ENCODE measurements at regions not wholly inside any gene's neighbourhood (a gene's known extent, or its start where the extent isn't known, plus 50 kb on each side); places are given as distances from the start of the nearest gene placed in this dataset.

DNA sequence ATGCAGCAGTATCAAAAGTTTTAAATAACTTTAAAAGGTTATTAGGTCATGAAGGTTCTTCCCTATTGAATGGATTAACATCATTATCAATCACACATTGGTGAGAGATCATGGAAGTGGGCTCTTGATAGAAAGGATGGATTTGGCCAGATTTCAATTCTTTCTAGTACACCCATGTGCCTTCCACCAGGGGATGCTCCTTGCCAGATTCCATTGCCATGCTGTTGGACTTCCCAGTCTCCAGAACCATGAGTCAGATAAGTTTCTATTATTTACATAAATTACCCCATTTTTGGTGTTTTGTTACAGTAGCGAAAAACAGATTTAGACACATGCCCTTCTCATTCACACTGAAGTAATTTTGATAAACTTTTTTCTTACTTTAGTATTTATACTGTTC lies 1010.6 kb upstream of the C9orf72 start:
- H3K36me3 ChIP-seq (ENCODE audit: control insufficient read depth, insufficient read depth, low read length), result no peaks in the 10 kb centered on the region
- no TSS peak for BruUV-seq (replicated peaks)
- Mint-ChIP-seq H3K27ac (ENCODE audit: unreplicated experiment) (no peak overlapping the region), H3K9me3 (ENCODE audit: unreplicated experiment) (no peaks in the 10 kb centered on the region), H3K27me3 (ENCODE audit: insufficient read depth, unreplicated experiment) (no peaks in the 10 kb centered on the region), H3K36me3 (ENCODE audit: insufficient read depth, unreplicated experiment) (no peaks in the 10 kb centered on the region), H3K4me3 (ENCODE audit: unreplicated experiment) (no peak overlapping the region), H3K4me1 (ENCODE audit: low read depth, unreplicated experiment) (no peaks in the 10 kb centered on the region)
- ChIA-PET POLR2A (no interaction called here), CTCF (no interaction called here)
- intact Hi-C loops (cut with micrococcal nuclease; ENCODE audit: unreplicated experiment), result no loop called here
- H3K9me3 ChIP-seq, result no peaks in the 10 kb centered on the region
- H3K4me3 ChIP-seq (ENCODE audit: low read depth, low read length), result no peak overlapping the region
- TF ChIP-seq, protein P1, sequence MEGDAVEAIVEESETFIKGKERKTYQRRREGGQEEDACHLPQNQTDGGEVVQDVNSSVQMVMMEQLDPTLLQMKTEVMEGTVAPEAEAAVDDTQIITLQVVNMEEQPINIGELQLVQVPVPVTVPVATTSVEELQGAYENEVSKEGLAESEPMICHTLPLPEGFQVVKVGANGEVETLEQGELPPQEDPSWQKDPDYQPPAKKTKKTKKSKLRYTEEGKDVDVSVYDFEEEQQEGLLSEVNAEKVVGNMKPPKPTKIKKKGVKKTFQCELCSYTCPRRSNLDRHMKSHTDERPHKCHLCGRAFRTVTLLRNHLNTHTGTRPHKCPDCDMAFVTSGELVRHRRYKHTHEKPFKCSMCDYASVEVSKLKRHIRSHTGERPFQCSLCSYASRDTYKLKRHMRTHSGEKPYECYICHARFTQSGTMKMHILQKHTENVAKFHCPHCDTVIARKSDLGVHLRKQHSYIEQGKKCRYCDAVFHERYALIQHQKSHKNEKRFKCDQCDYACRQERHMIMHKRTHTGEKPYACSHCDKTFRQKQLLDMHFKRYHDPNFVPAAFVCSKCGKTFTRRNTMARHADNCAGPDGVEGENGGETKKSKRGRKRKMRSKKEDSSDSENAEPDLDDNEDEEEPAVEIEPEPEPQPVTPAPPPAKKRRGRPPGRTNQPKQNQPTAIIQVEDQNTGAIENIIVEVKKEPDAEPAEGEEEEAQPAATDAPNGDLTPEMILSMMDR (IDR thresholded peaks at IDR 0.05; ENCODE audit: insufficient read depth in 1 of 2, low read depth in 1 of 2, low read length in 1 of 2, severe bottlenecking in 1 of 2, unreplicated experiment in 1 of 2), result no peak
- H3K4me1 ChIP-seq, result no peaks in the 10 kb centered on the region
- no peaks in the 10 kb centered on the region for H3K27me3 ChIP-seq (replicated peaks; ENCODE audit: control insufficient read depth, insufficient read depth, low read length)
- DNase-seq, result no peak

DNA sequence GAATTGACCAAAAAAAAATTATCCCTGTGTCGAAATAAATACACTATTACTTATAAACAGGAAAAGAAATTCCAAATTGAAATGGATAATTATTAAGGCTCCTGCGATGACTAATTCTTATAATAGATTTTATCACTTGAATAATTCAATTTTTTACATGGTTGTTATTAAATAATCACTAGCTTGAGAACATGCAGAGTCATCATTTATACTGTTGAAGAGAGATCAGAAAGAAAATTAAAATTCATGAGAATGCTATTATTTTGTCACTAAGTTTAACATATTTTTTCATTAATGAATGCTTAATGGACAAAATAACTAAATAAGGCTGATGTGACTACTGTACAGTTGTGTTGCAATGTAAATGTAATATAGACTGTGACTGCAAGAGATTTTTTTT lies 1011.3 kb upstream of the C9orf72 start:
- Histone ChIP-seq H3K9me3 (no peaks in the 10 kb centered on the region), H3K4me1 (no peaks in the 10 kb centered on the region), H3K4me3 (ENCODE audit: low read depth, low read length) (no peak overlapping the region), H3K36me3 (ENCODE audit: control insufficient read depth, insufficient read depth, low read length) (no peaks in the 10 kb centered on the region), H3K27me3 (replicated peaks; ENCODE audit: control insufficient read depth, insufficient read depth, low read length) (no peaks in the 10 kb centered on the region)
- Mint-ChIP-seq H3K36me3 (ENCODE audit: insufficient read depth, unreplicated experiment) (no peaks in the 10 kb centered on the region), H3K9me3 (ENCODE audit: unreplicated experiment) (no peaks in the 10 kb centered on the region), H3K4me3 (ENCODE audit: unreplicated experiment) (no peak overlapping the region), H3K27me3 (ENCODE audit: insufficient read depth, unreplicated experiment) (no peaks in the 10 kb centered on the region), H3K27ac (ENCODE audit: unreplicated experiment) (no peak overlapping the region), H3K4me1 (ENCODE audit: low read depth, unreplicated experiment) (no peaks in the 10 kb centered on the region)
- DNase-seq, result no peak
- no TSS peak for BruUV-seq (replicated peaks)
- TF ChIP-seq, protein P1 (IDR thresholded peaks at IDR 0.05; ENCODE audit: insufficient read depth in 1 of 2, low read depth in 1 of 2, low read length in 1 of 2, severe bottlenecking in 1 of 2, unreplicated experiment in 1 of 2), result no peak
- intact Hi-C loops (cut with micrococcal nuclease; ENCODE audit: unreplicated experiment), result no loop called here
- ChIA-PET CTCF (no interaction called here), POLR2A (no interaction called here)

DNA sequence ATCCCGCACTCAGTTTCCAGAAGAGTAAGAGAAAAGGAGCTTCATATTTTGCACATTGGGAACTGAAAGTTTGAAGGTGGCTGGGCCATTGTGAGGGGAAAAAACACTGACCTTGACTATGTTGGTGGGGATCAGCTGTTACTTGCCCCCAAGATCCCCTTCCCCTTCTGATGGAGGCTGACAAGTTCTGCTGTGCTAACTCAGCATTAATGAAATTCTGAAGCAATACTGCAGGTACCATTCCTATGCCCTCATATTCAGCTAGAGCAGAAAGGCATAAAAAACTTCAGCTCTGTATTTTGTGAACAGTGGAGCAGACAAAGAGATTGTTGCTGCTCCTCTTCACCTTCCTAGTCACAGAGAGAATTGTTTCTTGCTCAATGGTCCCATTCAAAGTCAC lies 1013.8 kb upstream of the C9orf72 start:
- no peak overlapping the region for H3K4me3 Mint-ChIP-seq (ENCODE audit: unreplicated experiment)

More for the DNA sequence above, 1013.8 kb upstream of the C9orf72 start:
- Histone ChIP-seq H3K4me3 (ENCODE audit: low read depth, low read length) (no peak overlapping the region), H3K36me3 (ENCODE audit: control insufficient read depth, insufficient read depth, low read length) (no peaks in the 10 kb centered on the region), H3K27me3 (replicated peaks; ENCODE audit: control insufficient read depth, insufficient read depth, low read length) (no peaks in the 10 kb centered on the region), H3K4me1 (no peaks in the 10 kb centered on the region), H3K9me3 (no peaks in the 10 kb centered on the region)
- intact Hi-C loops (cut with micrococcal nuclease; ENCODE audit: unreplicated experiment), result no loop called here
- no peaks in the 10 kb centered on the region for H3K36me3 Mint-ChIP-seq (ENCODE audit: insufficient read depth, unreplicated experiment)
- H3K27me3 Mint-ChIP-seq (ENCODE audit: insufficient read depth, unreplicated experiment), result no peaks in the 10 kb centered on the region
- H3K4me1 Mint-ChIP-seq (ENCODE audit: low read depth, unreplicated experiment), result no peaks in the 10 kb centered on the region
- ChIA-PET POLR2A (no interaction called here), CTCF (no interaction called here)
- H3K27ac Mint-ChIP-seq (ENCODE audit: unreplicated experiment), result no peak overlapping the region
- no TSS peak for BruUV-seq (replicated peaks)
- TF ChIP-seq, protein P1 (IDR thresholded peaks at IDR 0.05; ENCODE audit: insufficient read depth in 1 of 2, low read depth in 1 of 2, low read length in 1 of 2, severe bottlenecking in 1 of 2, unreplicated experiment in 1 of 2), result no peak
- DNase-seq, result no peak
- H3K9me3 Mint-ChIP-seq (ENCODE audit: unreplicated experiment), result no peaks in the 10 kb centered on the region
